NCI-H1417 treated with DMSO at 0.1 percent for 48 hours (cell line): ENCODE measurements at regions not wholly inside any gene's neighbourhood (a gene's known extent, or its start where the extent isn't known, plus 50 kb on each side); places are given as distances from the start of the nearest gene placed in this dataset.
"Not testable (repeated sequence)": the region's sequence is repeated elsewhere in the genome, so short reads cannot be mapped to it uniquely, and the experiment has no call there.

Experiments used
- DNase-seq: peaks from one replicate; lab custom pipeline; 2025; lab: John Stamatoyannopoulos, UW

DNA sequence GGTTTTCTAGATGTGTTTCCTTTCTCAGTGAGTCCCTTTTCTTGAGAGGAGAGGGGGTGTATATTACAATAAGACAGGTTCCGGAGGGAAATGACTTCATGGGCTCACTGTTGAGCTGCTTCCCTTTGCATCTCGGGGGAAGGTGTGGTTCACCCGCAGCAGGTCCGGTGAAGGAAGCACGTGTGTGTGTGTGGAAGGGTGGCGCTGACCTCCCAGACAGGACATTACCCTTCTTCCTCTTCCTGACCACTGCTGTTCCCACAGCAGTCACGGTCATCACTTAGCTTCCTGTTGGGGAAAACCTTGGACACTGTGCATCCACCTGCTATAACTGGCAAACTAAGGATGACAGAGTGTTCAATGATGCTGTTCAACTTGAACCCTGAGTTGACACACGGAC is 83.6 kb downstream of the PLEKHG1 start:
- no peak for DNase-seq

GRCh38 chr6:150684161-150684560 is 84.5 kb downstream of the PLEKHG1 start:
- DNase-seq = no peak

DNA sequence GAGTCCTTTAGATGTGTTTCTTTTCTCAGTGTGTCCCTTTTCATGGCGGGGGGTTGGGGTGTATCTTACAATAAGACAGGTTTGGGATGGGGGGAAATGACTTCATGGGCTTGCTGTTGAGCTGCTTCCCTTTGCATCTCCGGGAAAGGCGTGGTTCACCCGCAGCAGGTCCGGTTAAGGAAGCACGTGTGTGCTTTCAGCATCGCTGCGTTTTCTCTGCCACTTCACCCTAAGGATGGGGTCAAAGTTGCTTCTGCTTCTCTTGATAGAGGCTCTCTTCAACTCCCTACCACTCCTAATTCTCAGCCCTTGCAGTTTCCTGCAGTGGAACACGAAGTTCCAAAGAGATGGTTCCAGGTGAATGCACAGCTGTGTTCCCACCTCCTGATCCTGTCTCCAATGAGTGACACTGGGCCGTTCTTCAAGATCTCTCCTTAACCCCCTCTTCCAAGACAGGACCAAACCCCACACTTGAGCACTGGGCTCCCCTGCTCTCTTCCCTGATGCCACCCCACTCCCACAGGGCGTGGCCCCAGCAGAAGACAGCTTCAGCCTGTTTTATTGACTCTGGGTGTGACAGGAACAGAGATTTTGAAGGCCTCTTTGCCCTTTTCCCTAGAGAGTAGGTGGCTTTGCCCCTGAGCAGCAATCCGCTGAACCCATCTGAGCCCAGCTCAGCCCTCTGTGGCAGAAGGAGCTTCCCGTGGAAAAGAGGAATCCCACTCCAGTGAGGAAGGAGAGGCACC is 85.2 kb downstream of the PLEKHG1 start:
- DNase-seq = no peak

GRCh38 chr6:150685860-150686259 is 86.2 kb downstream of the PLEKHG1 start:
- no peak for DNase-seq

DNA sequence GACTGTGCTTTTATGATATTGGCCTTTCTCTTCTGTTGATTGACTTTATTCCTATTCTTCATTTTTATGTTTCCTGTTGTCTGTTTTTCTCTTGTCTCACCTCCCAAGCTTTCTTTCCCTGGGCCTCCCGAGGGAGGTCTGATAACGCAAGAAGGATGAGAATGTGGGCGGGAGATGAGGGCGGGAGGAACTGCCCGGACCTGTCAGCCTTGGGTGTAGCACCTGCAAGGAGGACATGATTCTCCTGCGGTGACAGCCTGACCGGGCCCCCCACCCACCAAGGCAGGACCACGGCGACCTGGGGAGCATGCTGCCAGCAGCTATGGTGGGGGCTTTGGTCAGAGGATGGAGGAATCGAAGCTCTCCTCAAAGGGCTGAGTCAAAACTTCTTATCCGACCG is 86.9 kb downstream of the PLEKHG1 start:
- no peak for DNase-seq

GRCh38 chr6:150687508-150687907 is 87.8 kb downstream of the PLEKHG1 start:
- DNase-seq = no peak

- no peak for DNase-seq
Measured at GRCh38 chr6:150689900-150690590, 90.4 kb downstream of the PLEKHG1 start.

- no peak for DNase-seq
Measured at GRCh38 chr6:150690681-150691080, 91.0 kb downstream of the PLEKHG1 start.

GRCh38 chr6:150691463-150691862 is 91.8 kb downstream of the PLEKHG1 start:
- DNase-seq = no peak

- DNase-seq = no peak
Measured at GRCh38 chr6:150692604-150693003, 92.9 kb downstream of the PLEKHG1 start.

GRCh38 chr6:150694889-150695288 is 95.2 kb downstream of the PLEKHG1 start:
- no peak for DNase-seq

GRCh38 chr6:150695652-150696051 is 96.0 kb downstream of the PLEKHG1 start:
- DNase-seq = no peak

GRCh38 chr6:150696190-150696589 is 96.5 kb downstream of the PLEKHG1 start:
- DNase-seq = no peak

DNA sequence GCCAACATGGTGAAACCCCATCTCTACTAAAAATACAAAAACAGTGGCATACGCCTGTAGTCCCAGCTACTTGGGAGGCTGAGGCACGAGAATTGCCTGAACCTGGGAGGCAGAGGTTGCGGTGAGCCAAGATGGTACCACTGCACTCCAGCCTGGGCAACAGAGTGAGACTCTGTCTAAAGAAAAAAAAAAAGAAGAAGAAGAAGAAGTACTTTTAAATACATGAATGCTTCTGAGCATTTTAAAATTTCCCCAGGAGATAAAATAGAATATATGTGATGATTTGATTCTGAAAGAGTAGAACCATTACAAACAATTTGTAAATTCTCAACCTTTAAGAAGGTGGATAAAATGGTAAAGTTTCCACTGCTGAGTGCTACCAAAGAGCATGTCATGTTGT is 97.2 kb downstream of the PLEKHG1 start:
- DNase-seq = not testable (repeated sequence)

- no peak for DNase-seq
Measured at GRCh38 chr6:150697515-150697914, 97.8 kb downstream of the PLEKHG1 start.

DNA sequence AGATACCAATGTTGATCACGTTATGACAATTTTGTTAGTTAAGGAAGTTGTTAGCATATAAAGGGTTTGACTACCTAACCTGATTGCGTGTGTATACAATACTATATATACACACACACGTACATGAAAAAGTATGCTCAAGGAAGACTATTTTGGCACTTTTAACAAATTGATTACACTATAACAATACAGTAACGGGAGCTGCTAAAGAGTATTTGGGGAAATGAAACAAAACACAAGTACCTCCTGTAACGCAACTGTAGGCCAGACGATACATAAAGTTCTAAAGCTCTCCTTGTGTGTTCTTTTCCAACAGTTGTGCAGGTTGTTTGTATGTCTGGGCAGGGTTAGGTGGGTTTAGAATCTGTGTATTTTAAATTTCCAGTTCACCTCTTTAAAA is 98.7 kb downstream of the PLEKHG1 start:
- DNase-seq = no peak

GRCh38 chr6:150702675-150703074 is 103.0 kb downstream of the PLEKHG1 start:
- no peak for DNase-seq

DNA sequence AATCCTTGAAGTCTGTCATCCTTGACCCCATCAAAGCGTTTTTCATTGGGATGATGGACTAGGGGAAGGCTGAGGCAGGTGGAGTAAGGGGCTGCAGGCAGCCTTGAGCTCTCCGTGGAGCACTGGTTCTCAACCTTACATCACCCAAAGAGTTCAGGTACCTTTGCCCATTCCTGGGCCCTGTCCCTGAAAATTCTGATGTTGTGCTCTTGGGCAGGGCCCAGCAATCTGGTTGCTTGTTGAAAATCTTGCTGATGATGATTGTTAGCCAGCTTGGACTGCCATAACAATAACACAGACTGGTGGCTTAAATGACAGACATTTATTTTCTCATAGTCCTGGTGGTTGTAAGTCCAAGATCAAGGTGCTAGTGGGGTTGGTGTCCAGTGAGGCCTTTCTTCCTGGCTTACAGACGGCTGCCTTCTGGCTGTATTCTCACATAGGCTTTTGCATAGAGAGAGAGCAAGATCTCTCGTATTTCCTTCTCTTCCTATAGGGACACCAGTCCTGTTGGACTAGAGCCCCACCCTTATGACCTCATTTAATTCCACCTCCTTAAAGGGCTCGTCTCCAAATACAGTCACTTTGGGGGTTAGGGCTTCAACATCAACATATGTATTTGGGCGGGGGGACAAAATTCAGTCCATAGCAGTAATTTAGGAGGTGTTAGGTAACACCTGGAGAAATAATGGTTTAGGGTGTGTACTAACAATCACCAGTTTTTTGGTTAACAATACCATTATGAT is 104.9 kb downstream of the PLEKHG1 start:
- DNase-seq = no peak

DNA sequence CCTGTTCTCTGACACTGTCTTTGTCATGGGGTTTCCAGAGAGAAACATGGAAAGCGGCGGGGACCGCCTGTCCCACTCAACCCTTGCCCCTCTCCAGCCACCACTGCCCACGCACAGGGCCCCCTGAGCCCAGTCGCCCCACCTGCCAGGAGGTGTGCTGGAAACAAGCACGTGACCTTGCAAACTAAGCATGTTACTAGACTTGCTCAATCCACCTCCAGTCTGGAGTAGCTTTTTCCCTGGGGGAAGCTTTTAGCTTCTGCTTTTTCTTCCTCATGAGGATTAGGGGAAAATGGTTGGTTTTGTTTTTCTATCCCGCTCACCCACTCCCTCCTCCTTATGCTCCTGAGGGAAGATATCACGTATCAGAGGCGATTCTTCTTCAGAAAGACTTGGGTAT is 105.7 kb downstream of the PLEKHG1 start:
- DNase-seq = no peak

DNA sequence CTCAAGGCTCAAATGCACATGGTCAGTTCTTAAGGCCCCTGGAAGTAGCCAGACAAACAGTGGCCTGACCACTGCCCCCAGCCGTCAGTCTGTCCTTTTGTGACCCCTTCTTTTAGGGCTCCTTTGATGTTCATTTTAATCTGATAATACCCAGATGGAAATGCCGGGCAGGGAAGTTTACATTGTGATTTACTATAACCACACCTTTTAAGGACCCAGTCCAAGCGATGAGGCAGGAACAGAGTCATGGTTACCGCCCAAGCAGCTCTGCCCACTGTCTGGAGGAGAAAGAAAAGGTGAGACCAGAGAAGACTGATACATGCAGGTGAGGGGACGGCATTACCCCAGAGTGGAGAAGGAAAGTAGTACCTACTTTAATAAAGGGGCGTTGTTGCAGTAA is 110.6 kb downstream of the PLEKHG1 start:
- DNase-seq = no peak

DNA sequence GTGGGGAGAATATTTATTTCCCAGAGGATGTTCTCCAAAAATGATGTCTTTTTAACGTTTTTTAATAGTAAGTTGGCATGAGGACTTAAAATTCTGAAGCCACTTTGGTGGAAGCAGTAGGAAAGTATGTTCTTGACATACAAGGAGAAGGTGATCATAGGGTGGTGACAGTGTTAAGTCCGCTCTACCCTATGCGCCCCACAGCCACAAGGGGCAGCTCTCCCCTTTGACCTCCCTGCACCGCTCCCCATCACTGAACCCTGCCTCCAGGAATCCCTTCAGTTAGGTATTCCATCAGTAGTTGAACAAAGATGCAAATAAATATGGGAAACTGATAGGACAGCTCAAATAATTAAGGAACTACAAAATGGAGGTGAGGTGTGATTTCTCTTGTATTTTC is 111.4 kb downstream of the PLEKHG1 start:
- DNase-seq = no peak

DNA sequence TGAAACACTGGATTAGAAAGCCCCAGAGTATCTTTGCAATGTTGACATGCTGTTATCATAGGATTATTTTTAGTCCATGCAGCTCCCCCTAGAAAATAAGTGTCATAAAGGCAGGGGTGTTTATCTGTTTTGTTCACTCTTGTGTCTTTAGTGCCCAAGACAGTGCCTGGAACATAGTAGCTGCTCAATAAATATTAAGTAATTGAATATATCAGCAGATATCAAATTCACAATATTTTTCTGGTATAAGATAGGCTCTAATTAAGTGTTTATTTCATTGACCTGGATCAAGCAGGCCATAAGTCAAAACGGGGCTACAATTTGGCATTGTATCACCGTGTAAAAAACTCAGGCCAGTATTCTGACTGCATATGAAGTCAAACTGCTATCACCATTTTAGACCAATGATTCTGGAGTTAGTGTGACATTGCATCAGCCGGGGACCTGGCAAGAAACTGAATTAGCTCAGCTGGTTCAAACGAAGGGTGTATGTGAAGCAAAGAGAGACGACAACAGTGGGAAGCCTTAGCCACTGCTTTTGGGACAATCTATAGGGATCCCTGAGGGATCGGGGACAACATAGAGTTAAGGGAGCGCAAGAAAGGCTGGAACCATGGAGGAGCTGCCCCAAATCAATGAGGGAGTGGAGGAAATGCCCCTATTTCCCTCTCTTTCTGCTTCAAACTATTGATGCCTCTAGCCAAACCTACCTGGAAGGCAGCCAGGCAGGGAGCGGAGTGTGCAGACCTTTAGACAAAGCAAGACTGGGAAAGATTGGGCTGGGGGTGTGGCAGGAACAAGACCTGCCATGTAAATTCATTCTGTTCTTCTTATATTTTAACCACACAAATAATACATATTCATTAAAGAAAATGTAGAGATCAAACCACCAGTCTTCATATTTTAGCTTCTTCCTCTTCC is 112.2 kb downstream of the PLEKHG1 start:
- no peak for DNase-seq
